ENCODE measurements at regions not wholly inside any gene's neighbourhood (a gene's known extent, or its start where the extent isn't known, plus 50 kb on each side); places are given as distances from the start of the nearest gene placed in this dataset.
A peak's percentile ranks its signal among the peaks of the same experiment; 100 is the strongest.

DNA sequence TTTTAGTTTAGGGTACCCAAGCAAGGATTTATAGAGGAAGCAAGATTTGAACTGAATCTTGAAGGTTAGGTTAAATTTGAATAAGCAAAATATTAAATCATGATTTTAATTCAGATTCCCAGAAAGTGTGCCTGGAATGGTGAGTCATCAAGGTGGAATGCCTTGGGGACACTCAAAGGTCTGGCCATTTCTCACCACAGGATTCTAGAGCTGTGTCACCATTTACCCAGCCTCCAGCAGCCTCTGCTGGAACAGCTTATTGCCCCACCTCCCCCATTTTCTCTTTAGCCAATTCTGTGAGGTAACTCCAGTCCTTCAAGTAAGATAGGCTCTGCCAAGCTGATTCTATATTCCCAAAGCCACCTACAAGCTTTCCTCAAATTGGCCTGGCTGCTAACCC lies 181.4 kb downstream of the SIM1 start:
- DNase-seq (ENCODE audit: low spot score) = no peak
- Histone ChIP-seq H3K4me3 (no peak overlapping the region), H3K4me1 (ENCODE audit: control insufficient read depth in 1 of 2, low read depth in 2 of 2) (peaks cover 0 to 8% of the 10 kb centered on the region in 2 donors), H3K9me3 (no peaks in the 10 kb centered on the region), H3K36me3 (no peaks in the 10 kb centered on the region), H3K27me3 (replicated peaks; ENCODE audit: insufficient read depth) (no peaks in the 10 kb centered on the region), H3K27ac (no peak overlapping the region)
- TF ChIP-seq CTCF (IDR thresholded peaks at IDR 0.05) = no peak
- ATAC-seq (ENCODE audit: insufficient number of reproducible peaks, low FRiP score, low read depth) = no peak

DNA sequence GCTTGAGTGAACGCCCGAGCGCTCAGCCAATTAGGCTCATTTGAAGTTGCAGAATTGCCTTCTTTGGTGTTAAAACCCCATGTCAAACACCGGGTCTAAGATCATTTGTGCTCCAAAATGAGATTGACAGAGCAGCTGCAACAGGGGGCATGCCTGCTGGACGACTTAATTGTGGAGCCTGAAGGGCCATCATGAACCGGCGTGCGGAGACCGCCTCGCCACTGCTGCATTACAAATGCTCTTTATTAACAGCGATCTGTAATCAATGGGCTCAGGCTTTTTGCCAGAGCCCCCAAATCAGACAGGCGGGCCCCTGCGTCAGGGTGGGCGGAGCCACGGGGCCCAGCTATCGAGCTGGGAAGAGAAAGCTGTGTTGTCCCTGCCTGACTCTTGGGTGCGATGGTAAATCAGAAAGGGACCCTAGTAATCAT lies 183.2 kb downstream of the SIM1 start:
- Histone ChIP-seq H3K4me3 (peak overlapping the region; percentile 53), H3K27ac (no peak overlapping the region), H3K4me1 (ENCODE audit: control insufficient read depth in 1 of 2, low read depth in 2 of 2) (peaks cover 0 to 8% of the 10 kb centered on the region in 2 donors), H3K9me3 (no peaks in the 10 kb centered on the region), H3K27me3 (replicated peaks; ENCODE audit: insufficient read depth) (no peaks in the 10 kb centered on the region), H3K36me3 (no peaks in the 10 kb centered on the region)
- ATAC-seq (ENCODE audit: insufficient number of reproducible peaks, low FRiP score, low read depth) (no peak), DNase-seq (ENCODE audit: low spot score) (no peak)
- no peak for TF ChIP-seq CTCF (IDR thresholded peaks at IDR 0.05)

DNA sequence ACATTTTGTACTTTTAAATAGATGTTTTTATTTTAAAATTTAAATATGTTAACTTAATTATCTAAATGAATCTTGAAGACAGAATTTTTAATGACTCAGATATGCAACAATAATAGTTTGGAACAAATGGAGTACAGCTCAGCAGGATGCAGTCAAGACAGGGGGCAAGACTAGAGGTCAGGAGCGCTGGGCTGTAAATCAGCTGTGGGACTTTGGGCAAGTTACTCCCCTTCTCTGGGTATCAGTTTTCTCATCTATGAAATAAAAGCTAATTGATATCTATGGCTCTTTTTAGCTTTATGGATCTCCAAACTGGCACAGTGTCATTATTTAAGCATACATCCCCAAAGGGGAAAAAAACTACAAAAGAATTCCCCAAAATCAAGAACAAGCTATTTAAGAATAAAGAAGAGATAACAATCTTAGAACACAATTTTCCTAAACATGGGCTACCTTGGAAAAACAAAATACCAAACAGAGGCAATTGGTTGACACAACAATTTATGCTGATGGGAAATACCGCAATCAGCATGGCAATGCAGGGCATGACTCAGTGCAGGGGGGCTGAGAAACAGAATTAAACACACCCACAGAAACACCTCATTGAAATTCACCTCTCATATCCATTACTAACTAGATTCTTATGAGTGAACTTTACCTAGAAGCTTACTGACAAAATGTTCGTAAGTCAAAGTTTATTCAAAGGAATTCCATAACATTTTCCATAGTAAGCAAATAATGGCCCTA lies 188.2 kb downstream of the SIM1 start:
- Histone ChIP-seq H3K4me3 (no peak overlapping the region), H3K27me3 (replicated peaks; ENCODE audit: insufficient read depth) (no peaks in the 10 kb centered on the region), H3K36me3 (no peaks in the 10 kb centered on the region), H3K9me3 (no peaks in the 10 kb centered on the region), H3K27ac (no peak overlapping the region), H3K4me1 (ENCODE audit: control insufficient read depth in 1 of 2, low read depth in 2 of 2) (peaks cover 0 to 5% of the 10 kb centered on the region in 2 donors)
- TF ChIP-seq CTCF (IDR thresholded peaks at IDR 0.05) = no peak
- no peak for DNase-seq (ENCODE audit: low spot score)
- no peak for ATAC-seq (ENCODE audit: insufficient number of reproducible peaks, low FRiP score, low read depth)

- Histone ChIP-seq H3K4me1 (ENCODE audit: control insufficient read depth in 1 of 2, low read depth in 2 of 2) (peaks cover under 1 to 6% of the 10 kb centered on the region in 2 donors), H3K9me3 (no peaks in the 10 kb centered on the region), H3K27me3 (replicated peaks; ENCODE audit: insufficient read depth) (no peaks in the 10 kb centered on the region), H3K36me3 (no peaks in the 10 kb centered on the region), H3K4me3 (no peak overlapping the region), H3K27ac (no peak overlapping the region)
- TF ChIP-seq CTCF (IDR thresholded peaks at IDR 0.05) = no peak
- no peak for ATAC-seq (ENCODE audit: insufficient number of reproducible peaks, low FRiP score, low read depth)
- DNase-seq (ENCODE audit: low spot score) = no peak
Observed at GRCh38 chr6:100274147-100274546, 190.6 kb downstream of the SIM1 start.

- DNase-seq (ENCODE audit: low spot score) = no peak
- Histone ChIP-seq H3K4me3 (no peak overlapping the region), H3K4me1 (ENCODE audit: control insufficient read depth in 1 of 2, low read depth in 2 of 2) (peaks cover 4 to 8% of the 10 kb centered on the region in 2 donors), H3K27ac (no peak overlapping the region), H3K9me3 (no peaks in the 10 kb centered on the region), H3K36me3 (no peaks in the 10 kb centered on the region), H3K27me3 (replicated peaks; ENCODE audit: insufficient read depth) (no peaks in the 10 kb centered on the region)
- no peak for ATAC-seq (ENCODE audit: insufficient number of reproducible peaks, low FRiP score, low read depth)
- no peak for TF ChIP-seq CTCF (IDR thresholded peaks at IDR 0.05)
Observed at GRCh38 chr6:100271625-100272024, 193.1 kb downstream of the SIM1 start.

Data from thoracic aorta (tissue), 2 donors.